ENCODE measurements at regions not wholly inside any gene's neighbourhood (a gene's known extent, or its start where the extent isn't known, plus 50 kb on each side); places are given as distances from the start of the nearest gene placed in this dataset.

GRCh38 chr15:77746254-77747174 is 113.8 kb upstream of the LINGO1 start:
- Mint-ChIP-seq H3K36me3 (ENCODE audit: insufficient read depth) (no peaks in the 10 kb centered on the region), H3K4me3 (no peak overlapping the region), H3K9me3 (no peaks in the 10 kb centered on the region), H3K27me3 (peaks cover 45% of the 10 kb centered on the region), H3K27ac (ENCODE audit: low read depth) (no peak overlapping the region), H3K4me1 (peaks cover 16% of the 10 kb centered on the region)
- no peak for ATAC-seq (replicated peaks; ENCODE audit: extremely low read depth, poor library complexity, severe bottlenecking)
- no peak for DNase-seq (ENCODE audit: low spot score in 2 of 2)

- Mint-ChIP-seq H3K36me3 (ENCODE audit: insufficient read depth) (no peaks in the 10 kb centered on the region), H3K9me3 (no peaks in the 10 kb centered on the region), H3K4me3 (no peak overlapping the region), H3K27ac (ENCODE audit: low read depth) (no peak overlapping the region), H3K27me3 (peaks cover 37% of the 10 kb centered on the region), H3K4me1 (peaks cover 16% of the 10 kb centered on the region)
- ATAC-seq (replicated peaks; ENCODE audit: extremely low read depth, poor library complexity, severe bottlenecking) (no peak), DNase-seq (ENCODE audit: low spot score in 2 of 2) (no peak)
Measured at GRCh38 chr15:77744398-77744797, 111.7 kb upstream of the LINGO1 start.

- Mint-ChIP-seq H3K36me3 (ENCODE audit: insufficient read depth) (no peaks in the 10 kb centered on the region), H3K27ac (ENCODE audit: low read depth) (no peak overlapping the region), H3K4me1 (peaks cover 6% of the 10 kb centered on the region), H3K4me3 (no peak overlapping the region), H3K27me3 (peaks cover 41% of the 10 kb centered on the region), H3K9me3 (no peaks in the 10 kb centered on the region)
- DNase-seq (ENCODE audit: low spot score in 2 of 2) = no peak
- ATAC-seq (replicated peaks; ENCODE audit: extremely low read depth, poor library complexity, severe bottlenecking) = no peak
Measured at GRCh38 chr15:77742570-77742969, 109.9 kb upstream of the LINGO1 start.

- no peak for ATAC-seq (replicated peaks; ENCODE audit: extremely low read depth, poor library complexity, severe bottlenecking)
- H3K9me3 Mint-ChIP-seq = no peaks in the 10 kb centered on the region
- H3K4me1 Mint-ChIP-seq = peaks cover 2% of the 10 kb centered on the region
- H3K36me3 Mint-ChIP-seq (ENCODE audit: insufficient read depth) = no peaks in the 10 kb centered on the region
- H3K27me3 Mint-ChIP-seq = peaks cover 41% of the 10 kb centered on the region
- no peak overlapping the region for H3K4me3 Mint-ChIP-seq
- no peak overlapping the region for H3K27ac Mint-ChIP-seq (ENCODE audit: low read depth)
- DNase-seq (ENCODE audit: low spot score in 2 of 2) = no peak
Measured at GRCh38 chr15:77742127-77742526, 109.4 kb upstream of the LINGO1 start.

GRCh38 chr15:77741106-77741505 is 108.4 kb upstream of the LINGO1 start:
- no peak for DNase-seq (ENCODE audit: low spot score in 2 of 2)

GRCh38 chr15:77739591-77740378 is 107.1 kb upstream of the LINGO1 start:
- no peak overlapping the region for H3K4me3 Mint-ChIP-seq
- peaks cover 51% of the 10 kb centered on the region for H3K27me3 Mint-ChIP-seq
- ATAC-seq (replicated peaks; ENCODE audit: extremely low read depth, poor library complexity, severe bottlenecking) (no peak), DNase-seq (ENCODE audit: low spot score in 2 of 2) (no peak)
- H3K27ac Mint-ChIP-seq (ENCODE audit: low read depth) = no peak overlapping the region
- no peaks in the 10 kb centered on the region for H3K9me3 Mint-ChIP-seq
- peaks cover 1% of the 10 kb centered on the region for H3K36me3 Mint-ChIP-seq (ENCODE audit: insufficient read depth)
- H3K4me1 Mint-ChIP-seq = no peaks in the 10 kb centered on the region

More at GRCh38 chr15:77741106-77741505, 108.4 kb upstream of the LINGO1 start:
- no peaks in the 10 kb centered on the region for H3K4me1 Mint-ChIP-seq
- H3K36me3 Mint-ChIP-seq (ENCODE audit: insufficient read depth) = no peaks in the 10 kb centered on the region
- H3K9me3 Mint-ChIP-seq = no peaks in the 10 kb centered on the region
- H3K27me3 Mint-ChIP-seq = peaks cover 50% of the 10 kb centered on the region
- no peak for ATAC-seq (replicated peaks; ENCODE audit: extremely low read depth, poor library complexity, severe bottlenecking)
- H3K4me3 Mint-ChIP-seq = no peak overlapping the region
- no peak overlapping the region for H3K27ac Mint-ChIP-seq (ENCODE audit: low read depth)

GRCh38 chr15:77738441-77739302 is 106.0 kb upstream of the LINGO1 start:
- no peaks in the 10 kb centered on the region for H3K4me1 Mint-ChIP-seq
- no peaks in the 10 kb centered on the region for H3K9me3 Mint-ChIP-seq
- H3K36me3 Mint-ChIP-seq (ENCODE audit: insufficient read depth) = peaks cover 1% of the 10 kb centered on the region
- ATAC-seq (replicated peaks; ENCODE audit: extremely low read depth, poor library complexity, severe bottlenecking) (no peak), DNase-seq (ENCODE audit: low spot score in 2 of 2) (no peak)
- H3K27me3 Mint-ChIP-seq = peaks cover 48% of the 10 kb centered on the region
- H3K27ac Mint-ChIP-seq (ENCODE audit: low read depth) = no peak overlapping the region
- no peak overlapping the region for H3K4me3 Mint-ChIP-seq

- ATAC-seq (replicated peaks; ENCODE audit: extremely low read depth, poor library complexity, severe bottlenecking) (no peak), DNase-seq (ENCODE audit: low spot score in 2 of 2) (no peak)
- H3K9me3 Mint-ChIP-seq = no peaks in the 10 kb centered on the region
- H3K27me3 Mint-ChIP-seq = peaks cover 46% of the 10 kb centered on the region
- no peak overlapping the region for H3K4me3 Mint-ChIP-seq
- peaks cover 1% of the 10 kb centered on the region for H3K36me3 Mint-ChIP-seq (ENCODE audit: insufficient read depth)
- no peaks in the 10 kb centered on the region for H3K4me1 Mint-ChIP-seq
- H3K27ac Mint-ChIP-seq (ENCODE audit: low read depth) = no peak overlapping the region
Measured at GRCh38 chr15:77738038-77738370, 105.3 kb upstream of the LINGO1 start.

GRCh38 chr15:77737238-77738037 is 104.7 kb upstream of the LINGO1 start:
- peaks cover 46% of the 10 kb centered on the region for H3K27me3 Mint-ChIP-seq
- DNase-seq (ENCODE audit: low spot score in 2 of 2) = no peak
- H3K4me1 Mint-ChIP-seq = no peaks in the 10 kb centered on the region
- no peak for ATAC-seq (replicated peaks; ENCODE audit: extremely low read depth, poor library complexity, severe bottlenecking)
- no peak overlapping the region for H3K27ac Mint-ChIP-seq (ENCODE audit: low read depth)
- H3K4me3 Mint-ChIP-seq = no peak overlapping the region
- peaks cover 1% of the 10 kb centered on the region for H3K36me3 Mint-ChIP-seq (ENCODE audit: insufficient read depth)
- H3K9me3 Mint-ChIP-seq = no peaks in the 10 kb centered on the region

- peaks cover 1% of the 10 kb centered on the region for H3K36me3 Mint-ChIP-seq (ENCODE audit: insufficient read depth)
- H3K4me3 Mint-ChIP-seq = no peak overlapping the region
- no peak overlapping the region for H3K27ac Mint-ChIP-seq (ENCODE audit: low read depth)
- H3K9me3 Mint-ChIP-seq = no peaks in the 10 kb centered on the region
- ATAC-seq (replicated peaks; ENCODE audit: extremely low read depth, poor library complexity, severe bottlenecking) (no peak), DNase-seq (ENCODE audit: low spot score in 2 of 2) (no peak)
- no peaks in the 10 kb centered on the region for H3K4me1 Mint-ChIP-seq
- H3K27me3 Mint-ChIP-seq = peaks cover 45% of the 10 kb centered on the region
Measured at GRCh38 chr15:77734306-77734705, 101.6 kb upstream of the LINGO1 start.

GRCh38 chr15:77733579-77734300 is 101.0 kb upstream of the LINGO1 start:
- no peak for ATAC-seq (replicated peaks; ENCODE audit: extremely low read depth, poor library complexity, severe bottlenecking)
- H3K4me1 Mint-ChIP-seq = no peaks in the 10 kb centered on the region
- H3K4me3 Mint-ChIP-seq = no peak overlapping the region
- no peak for DNase-seq (ENCODE audit: low spot score in 2 of 2)
- H3K27me3 Mint-ChIP-seq = peaks cover 42% of the 10 kb centered on the region
- no peaks in the 10 kb centered on the region for H3K9me3 Mint-ChIP-seq
- H3K36me3 Mint-ChIP-seq (ENCODE audit: insufficient read depth) = peaks cover 1% of the 10 kb centered on the region
- H3K27ac Mint-ChIP-seq (ENCODE audit: low read depth) = no peak overlapping the region
